ENCODE measurements at regions not wholly inside any gene's neighbourhood (a gene's known extent, or its start where the extent isn't known, plus 50 kb on each side); places are given as distances from the start of the nearest gene placed in this dataset.
A peak's percentile ranks its signal among the peaks of the same experiment; 100 is the strongest.

DNA sequence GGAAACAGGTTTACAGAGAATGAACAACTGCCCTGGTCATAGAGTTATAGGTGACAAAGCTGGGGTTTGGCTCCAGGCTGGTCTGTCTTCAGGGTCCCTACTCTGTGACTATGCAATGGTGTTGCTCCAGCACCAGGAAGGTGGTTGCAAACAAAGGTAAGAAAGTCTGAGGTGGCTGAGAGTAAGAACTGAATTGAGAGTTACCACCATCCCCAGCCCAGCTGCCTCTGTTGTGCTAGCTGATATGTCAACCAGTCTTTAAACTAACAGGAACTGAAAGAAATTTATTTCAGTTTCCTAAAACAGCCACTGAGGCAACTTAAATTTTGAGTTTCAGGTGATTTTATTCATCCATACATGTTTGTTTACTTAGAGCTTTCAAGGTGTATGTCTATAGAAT is 111.0 kb upstream of the LRIG3 start:
- no peaks in the 10 kb centered on the region for H3K9me3 ChIP-seq
- no peaks in the 10 kb centered on the region for H3K36me3 ChIP-seq
- no peak overlapping the region for H3K4me3 ChIP-seq
- TF ChIP-seq POLR2A (IDR thresholded peaks at IDR 0.05) (no peak), EP300 (IDR thresholded peaks at IDR 0.05) (no peak), POLR2AphosphoS5 (IDR thresholded peaks at IDR 0.05) (no peak)
- TF ChIP-seq, protein P1, sequence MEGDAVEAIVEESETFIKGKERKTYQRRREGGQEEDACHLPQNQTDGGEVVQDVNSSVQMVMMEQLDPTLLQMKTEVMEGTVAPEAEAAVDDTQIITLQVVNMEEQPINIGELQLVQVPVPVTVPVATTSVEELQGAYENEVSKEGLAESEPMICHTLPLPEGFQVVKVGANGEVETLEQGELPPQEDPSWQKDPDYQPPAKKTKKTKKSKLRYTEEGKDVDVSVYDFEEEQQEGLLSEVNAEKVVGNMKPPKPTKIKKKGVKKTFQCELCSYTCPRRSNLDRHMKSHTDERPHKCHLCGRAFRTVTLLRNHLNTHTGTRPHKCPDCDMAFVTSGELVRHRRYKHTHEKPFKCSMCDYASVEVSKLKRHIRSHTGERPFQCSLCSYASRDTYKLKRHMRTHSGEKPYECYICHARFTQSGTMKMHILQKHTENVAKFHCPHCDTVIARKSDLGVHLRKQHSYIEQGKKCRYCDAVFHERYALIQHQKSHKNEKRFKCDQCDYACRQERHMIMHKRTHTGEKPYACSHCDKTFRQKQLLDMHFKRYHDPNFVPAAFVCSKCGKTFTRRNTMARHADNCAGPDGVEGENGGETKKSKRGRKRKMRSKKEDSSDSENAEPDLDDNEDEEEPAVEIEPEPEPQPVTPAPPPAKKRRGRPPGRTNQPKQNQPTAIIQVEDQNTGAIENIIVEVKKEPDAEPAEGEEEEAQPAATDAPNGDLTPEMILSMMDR (IDR thresholded peaks at IDR 0.05): no peak
- intact Hi-C loops (cut with DNase I; ENCODE audit: low total_unique reads): no loop called here
- peak overlapping the region in 1 of 5 donors; percentile 58 for H3K27ac ChIP-seq
- no peaks in the 10 kb centered on the region for H3K27me3 ChIP-seq
- DNase-seq: no peak
- peaks cover 0 to 8% (median 3%) of the 10 kb centered on the region in 4 donors for H3K4me1 ChIP-seq

DNA sequence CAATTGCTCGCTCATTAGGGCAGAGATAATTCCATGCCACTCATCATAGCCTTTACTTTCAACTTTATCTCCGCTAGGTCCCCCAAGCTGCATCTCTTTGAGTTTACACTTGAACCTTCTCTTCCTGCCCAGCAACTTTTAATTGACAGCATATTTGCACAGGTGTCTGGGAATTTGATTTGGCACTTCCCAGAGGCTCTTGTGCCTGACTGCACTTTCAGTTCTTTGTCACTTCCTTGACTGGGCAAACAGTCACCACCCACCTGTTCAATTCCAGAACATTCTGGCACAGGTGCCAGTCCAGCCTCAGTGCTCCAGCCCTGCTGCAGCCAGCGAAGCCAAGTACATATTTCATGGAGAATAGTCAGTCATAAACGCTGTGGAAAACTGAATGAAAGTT is 110.1 kb upstream of the LRIG3 start:
- H3K36me3 ChIP-seq: no peaks in the 10 kb centered on the region
- peak overlapping the region in 4 of 5 donors; percentile 28 to 58 (median 39) for H3K27ac ChIP-seq
- peaks cover 0 to 5% (median 0%) of the 10 kb centered on the region in 4 donors for H3K4me1 ChIP-seq
- H3K9me3 ChIP-seq: no peaks in the 10 kb centered on the region
- intact Hi-C loops (cut with DNase I; ENCODE audit: low total_unique reads): no loop called here
- TF ChIP-seq POLR2A (IDR thresholded peaks at IDR 0.05): no peak
- peak in 2 of 3 donors; percentile 59 to 83 for TF ChIP-seq POLR2AphosphoS5 (IDR thresholded peaks at IDR 0.05)
- H3K4me3 ChIP-seq: peak overlapping the region in 1 of 4 donors; percentile 6
- DNase-seq: peak; percentile 52 to 83
- H3K27me3 ChIP-seq: no peaks in the 10 kb centered on the region
- 30 to 62% (median 48%) methylated on average over 4 of the region's 4 CpGs for WGBS, 5 donors

DNA sequence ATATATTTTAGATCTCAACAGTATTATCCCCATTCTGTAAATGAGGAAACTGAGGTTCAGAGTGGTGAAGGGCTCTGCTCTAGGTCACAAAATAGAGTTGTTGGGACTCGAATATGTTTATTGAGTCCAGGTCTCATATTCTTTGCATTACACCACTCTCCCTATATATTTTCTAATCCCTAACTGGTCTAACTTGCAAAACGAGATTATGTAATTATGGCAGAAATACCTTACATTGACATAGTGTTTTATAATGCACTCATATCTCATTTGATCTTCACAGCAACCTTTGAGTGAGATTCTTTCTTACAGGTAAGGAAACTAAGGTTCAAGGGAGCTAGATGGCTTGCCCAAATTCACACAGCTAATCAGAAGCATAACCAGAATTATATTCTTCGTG is 106.9 kb upstream of the LRIG3 start:
- TF ChIP-seq POLR2AphosphoS5 (IDR thresholded peaks at IDR 0.05): no peak
- no peak for TF ChIP-seq EP300 (IDR thresholded peaks at IDR 0.05)
- TF ChIP-seq, protein P1 (IDR thresholded peaks at IDR 0.05): no peak
- no peak for TF ChIP-seq POLR2A (IDR thresholded peaks at IDR 0.05)
- WGBS, 5 donors: 49 to 63% (median 52%) methylated on average over 3 of the region's 3 CpGs
- Histone ChIP-seq H3K36me3 (no peaks in the 10 kb centered on the region), H3K27me3 (no peaks in the 10 kb centered on the region), H3K27ac (no peak overlapping the region), H3K4me3 (no peak overlapping the region), H3K9me3 (no peaks in the 10 kb centered on the region), H3K4me1 (peaks cover 0 to 5% (median 0%) of the 10 kb centered on the region in 4 donors)
- DNase-seq: no peak
- intact Hi-C loops (cut with DNase I; ENCODE audit: low total_unique reads): no loop called here

DNA sequence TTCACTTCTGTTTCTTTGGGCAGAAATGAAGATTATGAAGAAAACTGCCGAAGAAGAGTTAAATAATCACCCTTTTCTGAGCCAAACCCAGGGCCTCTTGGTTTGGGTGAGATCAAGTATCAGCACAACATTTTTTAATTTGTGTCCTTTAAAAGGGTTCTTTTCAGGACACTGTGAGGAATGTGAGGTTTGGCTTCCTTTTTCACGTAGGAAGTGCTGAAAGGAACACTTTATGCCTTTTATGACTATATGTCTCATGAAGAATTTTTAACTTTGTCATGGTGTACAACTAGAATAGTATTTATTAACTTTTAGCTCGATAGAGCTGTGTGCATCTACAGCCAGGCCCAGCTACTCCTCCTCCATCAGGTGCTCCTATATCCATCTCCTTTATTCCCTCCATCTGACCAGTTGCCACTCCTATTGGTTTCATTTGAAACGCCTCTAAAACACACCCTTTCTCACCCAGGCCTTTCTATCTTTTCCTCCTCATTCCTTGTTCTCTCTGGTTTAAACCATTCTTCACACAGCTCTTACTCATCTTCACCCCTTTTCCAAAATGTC is 103.6 kb upstream of the LRIG3 start:
- Histone ChIP-seq H3K4me3 (no peak overlapping the region), H3K27me3 (no peaks in the 10 kb centered on the region), H3K36me3 (no peaks in the 10 kb centered on the region), H3K27ac (no peak overlapping the region), H3K9me3 (no peaks in the 10 kb centered on the region), H3K4me1 (no peaks in the 10 kb centered on the region)
- WGBS, 5 donors: 70 to 84% (median 82%) methylated on average over 4 of the region's 4 CpGs
- intact Hi-C loops (cut with DNase I; ENCODE audit: low total_unique reads): no loop called here
- TF ChIP-seq EP300 (IDR thresholded peaks at IDR 0.05): no peak
- TF ChIP-seq, protein P1 (IDR thresholded peaks at IDR 0.05): no peak
- no peak for TF ChIP-seq POLR2AphosphoS5 (IDR thresholded peaks at IDR 0.05)
- TF ChIP-seq POLR2A (IDR thresholded peaks at IDR 0.05): no peak
- DNase-seq: no peak

Measured in stomach (tissue), 8 donors.